Left lung (tissue), 4 donors: ENCODE measurements at regions not wholly inside any gene's neighbourhood (a gene's known extent, or its start where the extent isn't known, plus 50 kb on each side); places are given as distances from the start of the nearest gene placed in this dataset.
"Not testable (repeated sequence)": the region's sequence is repeated elsewhere in the genome, so short reads cannot be mapped to it uniquely, and the experiment has no call there.

ENCODE experiments used
- ATAC-seq: fragments of 200-7000 bp; cut with Tn5 transposase; one replicate; pipeline ENCODE4 v1.9.1; 2020; ENCODE audit warnings: moderate library complexity
- DNase-seq, 4 donors: peaks; one replicate each; pipeline ENCODE4 v3.0.0-alpha.2; 2013 to 2020
- H3K27ac ChIP-seq, 2 donors: fragments of 200-600 bp; sonication (generic) in 1 of 2; one replicate each; pipeline versions ENCODE4 v1.5.0 to v1.8.0; 2020 to 2021
- H3K27me3 ChIP-seq, 2 donors: fragments of 200-600 bp; sonication (generic) in 1 of 2; one replicate each; pipeline versions ENCODE4 v1.5.0 to v1.8.0; 2020 to 2021
- H3K36me3 ChIP-seq, 2 donors: fragments of 200-600 bp; sonication (generic) in 1 of 2; one replicate each; pipeline versions ENCODE4 v1.5.0 to v1.8.0; 2020 to 2021
- H3K4me1 ChIP-seq, 2 donors: fragments of 200-600 bp; one replicate each; pipeline ENCODE4 v1.8.0; 2021
- H3K4me3 ChIP-seq, 2 donors: fragments of 200-600 bp; sonication (generic) in 1 of 2; one replicate each; pipeline versions ENCODE4 v1.5.0 to v1.8.0; 2020 to 2021; ENCODE audit warnings: mild to moderate bottlenecking in 1 of 2
- H3K9me3 ChIP-seq, 2 donors: fragments of 200-600 bp; sonication (generic) in 1 of 2; one replicate each; pipeline versions ENCODE4 v1.5.0 to v1.8.0; 2020 to 2021
- CTCF ChIP-seq, 2 donors: fragments of 200-600 bp; sonication (generic) in 1 of 2; IDR thresholded peaks; one replicate each; pipeline versions ENCODE4 v1.5.0 to v1.8.0; 2021; ENCODE audit warnings: antibody characterized with exemption in 2 of 2
- intact Hi-C, 2 donors: fragments of 100-400 bp; cut with DNase I; formaldehyde crosslinking; loops; one replicate each; pipeline versions ENCODE4 v1.11.2 to v1.14.2; 2022
- donor health status: DM: no; HTN: yes; CAD: no.
- donor health status: DM: no; HTN: no; CAD: no.

DNA sequence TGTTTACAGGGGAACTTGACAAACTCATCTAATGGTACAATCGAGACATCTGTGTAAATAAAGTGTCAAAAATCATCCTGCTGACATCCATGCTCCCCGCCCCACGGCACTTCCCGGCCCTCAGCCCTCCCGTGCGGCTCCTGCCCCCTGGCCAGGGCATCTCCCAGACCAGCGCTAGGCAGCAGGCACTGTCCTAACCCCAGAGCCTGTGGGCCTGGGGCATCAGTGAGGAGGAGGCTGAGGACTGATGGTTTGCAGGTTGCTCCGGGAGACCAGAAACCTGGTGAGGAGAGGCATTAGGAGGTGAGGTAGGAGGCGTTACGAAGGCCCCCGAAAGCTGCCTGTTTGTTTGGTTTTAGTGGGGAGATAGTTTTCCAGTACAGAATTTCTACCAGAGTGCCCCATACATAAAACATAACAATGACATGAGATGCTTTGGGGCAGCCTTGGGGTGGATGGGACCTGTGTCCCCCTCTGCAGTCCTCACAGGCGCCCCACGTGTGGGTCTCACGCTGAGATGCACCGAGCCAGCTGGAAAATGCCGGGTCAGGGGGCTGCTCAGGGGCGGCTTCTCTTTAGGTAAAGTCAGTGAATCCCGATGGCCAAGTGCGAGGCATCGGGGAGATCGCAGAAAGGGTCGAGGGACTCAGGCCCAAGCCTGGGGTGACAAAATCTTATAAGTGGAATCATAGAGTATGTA is 114.2 kb downstream of the RTP5 start:
- no peak for TF ChIP-seq CTCF (IDR thresholded peaks at IDR 0.05)
- no peak for ATAC-seq
- H3K36me3 ChIP-seq, result no peaks in the 10 kb centered on the region
- H3K4me3 ChIP-seq, result no peak overlapping the region
- H3K27ac ChIP-seq, result no peak overlapping the region
- no peak for DNase-seq
- peaks cover 0 to 4% of the 10 kb centered on the region in 2 donors for H3K9me3 ChIP-seq
- intact Hi-C loops, result no loop called here
- H3K27me3 ChIP-seq, result no peaks in the 10 kb centered on the region
- no peaks in the 10 kb centered on the region for H3K4me1 ChIP-seq

DNA sequence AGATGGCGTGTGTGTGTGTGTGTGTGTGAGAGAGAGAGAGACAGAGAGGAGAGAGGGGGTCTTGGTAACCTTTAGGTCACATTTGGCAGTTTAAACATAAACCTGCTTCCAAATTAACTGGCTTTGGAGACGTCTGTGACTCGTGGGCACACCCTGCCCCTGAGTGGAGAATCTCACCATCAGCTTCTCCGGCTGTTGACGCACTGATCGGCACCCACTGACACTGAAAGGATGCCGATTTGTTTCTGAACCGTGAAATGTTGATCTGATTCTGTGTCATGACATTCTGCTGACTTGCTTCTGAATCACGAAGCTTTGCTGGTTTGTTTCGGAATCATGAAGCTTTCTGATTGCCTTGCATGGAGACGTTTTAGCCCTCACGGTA is 114.7 kb downstream of the RTP5 start:
- ATAC-seq (no peak), DNase-seq (no peak)
- no peak overlapping the region for H3K27ac ChIP-seq
- no peak for TF ChIP-seq CTCF (IDR thresholded peaks at IDR 0.05)
- H3K4me1 ChIP-seq, result no peaks in the 10 kb centered on the region
- intact Hi-C loops, result no loop called here
- H3K36me3 ChIP-seq, result no peaks in the 10 kb centered on the region
- peaks cover 0 to 4% of the 10 kb centered on the region in 2 donors for H3K9me3 ChIP-seq
- H3K27me3 ChIP-seq, result no peaks in the 10 kb centered on the region
- H3K4me3 ChIP-seq, result no peak overlapping the region

GRCh38 chr2:241984658-241985057 is 115.1 kb downstream of the RTP5 start:
- Histone ChIP-seq H3K27ac (no peak overlapping the region), H3K27me3 (no peaks in the 10 kb centered on the region), H3K9me3 (peaks cover 0 to 4% of the 10 kb centered on the region in 2 donors), H3K4me3 (no peak overlapping the region), H3K36me3 (no peaks in the 10 kb centered on the region), H3K4me1 (no peaks in the 10 kb centered on the region)
- DNase-seq (no peak), ATAC-seq (no peak)
- intact Hi-C loops, result no loop called here
- no peak for TF ChIP-seq CTCF (IDR thresholded peaks at IDR 0.05)

- H3K9me3 ChIP-seq, intact Hi-C loops, DNase-seq, ATAC-seq, H3K27ac ChIP-seq, H3K4me3 ChIP-seq, H3K27me3 ChIP-seq, H3K4me1 ChIP-seq, H3K36me3 ChIP-seq: not testable (repeated sequence)
Observed at GRCh38 chr2:241985161-241985985, 115.8 kb downstream of the RTP5 start.

- no peak overlapping the region for H3K4me3 ChIP-seq
Observed at GRCh38 chr2:241985986-241986329, 116.4 kb downstream of the RTP5 start.

More at GRCh38 chr2:241985986-241986329, 116.4 kb downstream of the RTP5 start:
- peaks cover 0 to 4% of the 10 kb centered on the region in 2 donors for H3K9me3 ChIP-seq
- intact Hi-C loops, result no loop called here
- no peak for ATAC-seq
- no peak for TF ChIP-seq CTCF (IDR thresholded peaks at IDR 0.05)
- no peak for DNase-seq
- H3K27me3 ChIP-seq, result no peaks in the 10 kb centered on the region
- no peaks in the 10 kb centered on the region for H3K36me3 ChIP-seq
- no peaks in the 10 kb centered on the region for H3K4me1 ChIP-seq
- no peak overlapping the region for H3K27ac ChIP-seq
